ENCODE measurements at regions not wholly inside any gene's neighbourhood (a gene's known extent, or its start where the extent isn't known, plus 50 kb on each side); places are given as distances from the start of the nearest gene placed in this dataset.

DNA sequence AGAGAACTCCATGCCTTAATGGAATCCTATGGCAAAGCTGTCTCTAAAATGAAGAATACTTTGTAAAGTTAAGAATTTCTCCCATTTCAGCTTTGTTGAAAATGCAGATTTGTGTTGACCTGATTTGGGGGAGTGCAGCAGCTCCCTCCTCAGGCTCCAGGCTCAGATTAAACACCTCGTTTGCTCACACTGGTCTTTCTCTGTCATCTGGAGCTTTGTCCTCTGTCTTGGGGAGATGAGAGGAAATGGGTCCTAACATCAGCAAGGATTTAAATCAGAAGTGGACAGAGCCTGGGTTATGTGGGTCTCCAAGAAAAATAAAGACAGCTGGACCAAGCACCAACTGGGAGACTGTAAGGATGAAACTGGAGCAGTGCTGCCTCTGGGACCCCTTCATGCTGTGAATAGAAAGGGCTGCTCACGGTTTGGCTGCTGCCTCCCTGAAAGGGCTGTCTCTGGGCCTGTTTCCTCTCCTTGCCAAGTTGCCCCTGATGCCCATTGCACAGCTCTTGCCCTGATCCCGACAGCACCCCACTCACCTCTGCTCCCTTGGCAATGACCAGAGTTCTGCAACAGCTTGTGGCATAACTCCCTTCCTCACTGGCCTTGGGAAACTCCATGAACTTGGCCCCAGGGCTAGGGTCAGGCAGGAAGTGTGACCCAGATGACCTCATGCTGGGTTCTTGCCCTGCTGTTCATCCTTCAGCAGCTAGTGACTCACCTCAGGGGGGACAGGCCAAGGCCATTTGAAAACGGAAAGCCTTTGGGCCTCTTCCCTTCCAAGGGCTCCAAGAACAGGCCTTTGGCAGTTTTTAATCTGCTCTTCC is 197.2 kb downstream of the CYP26B1 start:
- TF ChIP-seq GABPA (IDR thresholded peaks at IDR 0.05; ENCODE audit: low read depth) (no peak), MXI1 (IDR thresholded peaks at IDR 0.05; ENCODE audit: low read depth, low read length) (no peak), IKZF1 (conservative IDR thresholded peaks at IDR 0.05) (no peak), CEBPB (IDR thresholded peaks at IDR 0.05; ENCODE audit: borderline replicate concordance in 1 of 2, low read depth in 2 of 2, low read length in 2 of 2) (no peak), POLR2A (IDR thresholded peaks at IDR 0.05; ENCODE audit: low read depth, low read length) (no peak), ESRRA (IDR thresholded peaks at IDR 0.05; ENCODE audit: low read length) (no peak), EZH2 (IDR thresholded peaks at IDR 0.05; ENCODE audit: borderline replicate concordance, control insufficient read depth, low read depth, low read length) (no peak)
- TF ChIP-seq, protein P1, sequence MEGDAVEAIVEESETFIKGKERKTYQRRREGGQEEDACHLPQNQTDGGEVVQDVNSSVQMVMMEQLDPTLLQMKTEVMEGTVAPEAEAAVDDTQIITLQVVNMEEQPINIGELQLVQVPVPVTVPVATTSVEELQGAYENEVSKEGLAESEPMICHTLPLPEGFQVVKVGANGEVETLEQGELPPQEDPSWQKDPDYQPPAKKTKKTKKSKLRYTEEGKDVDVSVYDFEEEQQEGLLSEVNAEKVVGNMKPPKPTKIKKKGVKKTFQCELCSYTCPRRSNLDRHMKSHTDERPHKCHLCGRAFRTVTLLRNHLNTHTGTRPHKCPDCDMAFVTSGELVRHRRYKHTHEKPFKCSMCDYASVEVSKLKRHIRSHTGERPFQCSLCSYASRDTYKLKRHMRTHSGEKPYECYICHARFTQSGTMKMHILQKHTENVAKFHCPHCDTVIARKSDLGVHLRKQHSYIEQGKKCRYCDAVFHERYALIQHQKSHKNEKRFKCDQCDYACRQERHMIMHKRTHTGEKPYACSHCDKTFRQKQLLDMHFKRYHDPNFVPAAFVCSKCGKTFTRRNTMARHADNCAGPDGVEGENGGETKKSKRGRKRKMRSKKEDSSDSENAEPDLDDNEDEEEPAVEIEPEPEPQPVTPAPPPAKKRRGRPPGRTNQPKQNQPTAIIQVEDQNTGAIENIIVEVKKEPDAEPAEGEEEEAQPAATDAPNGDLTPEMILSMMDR (IDR thresholded peaks at IDR 0.05 in 2 of 3, conservative IDR thresholded peaks at IDR 0.05 in 1 of 3; ENCODE audit: control insufficient read depth in 2 of 3, extremely low read depth in 1 of 3, insufficient read depth in 1 of 3, low read depth in 3 of 3, low read length in 3 of 3): no peak

Data from GM12878 (cell line).